IPS-18c (cell line): ENCODE measurements at regions not wholly inside any gene's neighbourhood (a gene's known extent, or its start where the extent isn't known, plus 50 kb on each side); places are given as distances from the start of the nearest gene placed in this dataset.

Source experiments
- H3K4me3 ChIP-seq: 2 replicates; pipeline ENCODE4 v1.7.0; 2013; ENCODE audit warnings: low read depth, mild to moderate bottlenecking, low read length, moderate library complexity; ENCODE audit not compliant: insufficient read depth
- H3K9me3 ChIP-seq: one replicate; pipeline ENCODE4 v1.6.1; 2013; ENCODE audit warnings: mild to moderate bottlenecking, low read length, moderate library complexity; ENCODE audit not compliant: control insufficient read depth, insufficient read depth

DNA sequence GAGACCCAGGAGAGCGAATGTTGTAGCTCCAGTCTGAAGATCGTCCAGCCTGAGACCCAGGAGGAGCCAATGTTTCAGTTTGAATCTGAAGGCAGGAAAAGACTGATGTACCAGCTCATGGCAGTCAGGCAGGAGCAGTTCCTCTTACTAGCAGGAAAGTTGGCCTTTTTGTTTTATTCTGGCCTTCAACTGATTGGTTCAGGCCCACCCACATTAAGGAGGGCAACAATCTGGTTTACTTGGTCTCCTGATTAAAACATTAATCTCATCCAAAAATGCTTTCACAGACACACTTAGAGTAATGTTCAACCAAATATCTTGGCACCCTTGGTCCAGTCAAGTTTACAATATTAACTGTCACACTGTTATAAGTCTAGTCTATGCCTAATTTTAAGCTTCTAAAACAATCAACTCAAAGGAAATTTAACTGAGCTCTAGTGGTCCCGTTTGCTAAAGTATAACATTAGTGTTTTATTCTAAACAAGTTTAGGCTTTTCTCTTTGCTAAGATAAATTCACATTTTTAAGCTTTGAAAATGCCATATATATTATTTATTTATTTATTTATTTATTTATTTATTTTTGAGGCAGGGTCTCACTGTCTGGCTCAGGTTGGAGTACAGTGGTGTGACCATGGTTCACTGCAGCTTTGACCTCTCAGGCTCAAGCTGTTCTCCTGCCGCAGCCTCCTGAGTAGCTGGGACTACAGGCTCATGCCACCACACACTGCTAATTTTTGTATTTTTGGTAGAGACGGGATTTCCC is 275.5 kb upstream of the SLC35B3 start:
- no peak overlapping the region for H3K4me3 ChIP-seq
- H3K9me3 ChIP-seq: peaks cover 2% of the 10 kb centered on the region

DNA sequence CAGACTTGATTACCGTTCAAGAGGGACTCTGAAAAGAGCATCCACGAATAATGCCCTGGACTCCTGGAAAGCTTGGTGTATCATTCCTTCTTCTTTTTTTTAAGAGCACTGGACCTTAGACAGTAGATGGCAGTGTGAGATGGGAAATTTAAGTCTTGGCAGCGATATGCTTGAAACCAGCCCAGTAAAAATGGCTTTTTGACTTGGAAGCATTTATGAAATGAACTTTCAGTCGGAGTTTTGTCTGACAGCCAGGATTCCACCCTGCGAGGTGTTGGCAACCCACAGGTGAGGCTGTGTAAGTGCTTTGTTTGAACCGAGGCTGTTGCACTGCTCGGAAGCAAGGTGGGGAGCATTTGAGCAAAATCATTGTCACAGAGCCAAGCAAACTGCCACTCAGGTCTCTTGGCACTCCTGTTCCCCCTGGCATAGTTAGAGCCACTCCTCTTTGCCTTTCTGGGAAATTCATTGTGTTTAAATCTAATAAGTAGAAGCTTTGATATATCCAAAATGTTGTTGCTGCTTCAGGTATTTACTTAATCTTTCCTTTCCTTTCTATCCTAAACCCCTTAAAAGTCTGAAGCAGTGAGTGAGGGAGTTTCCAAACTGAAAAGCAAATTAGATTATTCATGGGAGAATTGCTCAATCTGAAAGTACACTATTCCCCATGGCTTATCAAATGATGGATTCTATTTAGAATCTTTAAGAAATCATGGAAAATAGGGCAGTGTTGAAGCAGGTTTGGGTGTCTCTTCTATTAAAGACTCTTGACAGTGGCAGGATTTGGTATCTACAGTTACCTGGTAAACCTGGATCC is 272.8 kb upstream of the SLC35B3 start:
- H3K4me3 ChIP-seq: no peak overlapping the region
- peaks cover 2% of the 10 kb centered on the region for H3K9me3 ChIP-seq

DNA sequence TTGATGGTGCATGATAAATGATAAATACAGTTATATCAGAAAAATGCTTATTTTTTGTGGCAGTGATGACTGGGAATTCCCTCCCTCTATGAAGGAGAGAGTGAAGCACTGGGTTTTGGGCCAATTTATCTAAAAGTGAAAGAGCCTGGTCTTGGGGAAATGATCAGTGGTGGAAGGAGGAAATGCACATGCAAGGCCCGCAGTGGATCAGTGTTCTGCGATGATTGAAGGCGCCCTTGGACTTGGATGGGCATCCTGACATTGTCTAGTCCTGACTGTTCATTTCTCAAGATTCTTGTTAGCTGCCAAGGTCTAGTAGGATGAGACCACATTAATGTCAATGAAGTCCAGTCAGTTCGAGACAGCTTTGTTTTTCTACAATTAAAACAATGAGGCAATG is 272.0 kb upstream of the SLC35B3 start:
- Histone ChIP-seq H3K4me3 (no peak overlapping the region), H3K9me3 (peaks cover 2% of the 10 kb centered on the region)

DNA sequence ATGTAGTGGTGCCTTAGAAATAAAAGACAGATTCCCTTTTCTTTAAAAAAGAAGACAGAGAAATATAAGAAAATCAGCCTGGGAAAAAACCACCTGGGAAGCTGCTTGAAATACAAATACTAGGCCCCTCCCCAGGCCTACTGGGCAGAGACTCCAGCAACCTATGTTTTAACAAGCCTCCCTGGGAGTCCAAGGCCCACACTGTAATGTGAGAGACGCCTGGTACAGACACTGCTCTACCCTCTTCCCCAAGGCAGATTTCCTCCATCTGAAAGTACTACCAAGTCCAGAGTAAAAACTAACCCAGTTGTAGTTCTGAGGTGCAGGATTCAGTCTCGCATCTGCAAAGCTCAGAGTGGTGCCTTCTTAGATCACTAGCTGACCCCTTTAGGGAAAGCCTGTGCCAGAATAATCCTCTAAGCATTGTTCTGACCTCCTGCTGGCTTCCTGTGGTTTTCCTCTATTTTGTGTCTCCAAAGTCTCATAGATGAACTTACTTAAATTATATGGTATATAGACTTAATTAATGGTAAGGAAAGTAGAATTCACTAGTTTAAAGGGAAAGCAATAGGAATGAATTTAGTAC is 270.2 kb upstream of the SLC35B3 start:
- no peak overlapping the region for H3K4me3 ChIP-seq
- H3K9me3 ChIP-seq: peaks cover 3% of the 10 kb centered on the region

DNA sequence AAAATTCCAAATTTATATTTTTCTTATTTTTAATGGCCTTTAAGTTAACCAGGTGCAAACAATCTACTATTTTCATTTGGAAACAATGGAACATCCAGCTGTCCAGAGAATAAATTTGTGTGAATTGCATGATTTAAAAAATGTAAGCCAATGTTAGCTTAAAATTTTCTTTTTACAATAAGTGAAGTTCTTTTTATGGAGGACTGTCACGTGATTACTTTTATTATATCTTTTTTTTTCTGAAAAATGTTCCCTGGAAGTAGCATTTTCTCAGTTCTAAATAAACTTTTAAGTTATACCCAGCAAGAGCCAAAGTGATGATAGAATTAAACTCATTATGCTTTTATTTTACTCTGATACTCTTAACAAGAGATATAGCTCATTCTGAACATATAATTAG is 267.7 kb upstream of the SLC35B3 start:
- Histone ChIP-seq H3K4me3 (no peak overlapping the region), H3K9me3 (peaks cover 2% of the 10 kb centered on the region)

DNA sequence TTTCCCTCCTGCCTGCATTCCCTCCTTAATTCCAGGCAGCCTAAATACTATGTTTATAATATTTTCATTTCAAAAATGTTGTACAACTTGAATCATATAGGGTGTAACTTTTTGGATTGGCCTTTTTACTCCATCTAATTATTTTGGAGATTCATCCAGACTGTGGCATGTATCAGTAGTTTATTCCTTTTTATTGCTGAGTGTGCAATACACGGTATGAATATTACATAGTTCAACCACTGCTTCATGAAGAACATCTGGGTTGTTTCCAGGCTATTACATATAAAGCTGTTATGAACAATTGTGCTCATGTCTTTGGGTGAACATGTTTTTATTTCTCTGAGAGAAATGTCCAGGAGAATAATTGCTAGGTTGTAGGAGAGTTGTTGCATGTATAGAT is 253.5 kb upstream of the SLC35B3 start:
- H3K9me3 ChIP-seq: peaks cover 3% of the 10 kb centered on the region
- H3K4me3 ChIP-seq: no peak overlapping the region

DNA sequence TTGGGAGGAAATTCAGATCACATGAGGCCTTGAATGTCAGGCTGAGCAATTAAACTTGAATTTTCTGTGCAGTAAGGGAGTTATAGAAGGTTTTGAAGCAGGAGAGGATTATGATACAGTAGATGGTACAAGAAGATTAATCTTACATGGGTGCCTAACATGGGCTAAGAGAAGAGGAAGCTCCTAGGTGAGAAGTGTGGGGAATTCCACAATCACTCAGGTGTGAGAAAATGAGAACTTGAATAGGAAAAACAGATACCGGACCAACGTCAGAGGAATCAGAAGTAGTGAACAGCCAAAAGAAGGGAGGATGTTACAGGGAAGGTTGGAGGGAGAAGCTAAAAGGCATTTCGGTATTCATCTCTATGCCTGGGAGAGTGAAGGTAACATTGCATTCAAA is 250.7 kb upstream of the SLC35B3 start:
- no peaks in the 10 kb centered on the region for H3K9me3 ChIP-seq
- no peak overlapping the region for H3K4me3 ChIP-seq

DNA sequence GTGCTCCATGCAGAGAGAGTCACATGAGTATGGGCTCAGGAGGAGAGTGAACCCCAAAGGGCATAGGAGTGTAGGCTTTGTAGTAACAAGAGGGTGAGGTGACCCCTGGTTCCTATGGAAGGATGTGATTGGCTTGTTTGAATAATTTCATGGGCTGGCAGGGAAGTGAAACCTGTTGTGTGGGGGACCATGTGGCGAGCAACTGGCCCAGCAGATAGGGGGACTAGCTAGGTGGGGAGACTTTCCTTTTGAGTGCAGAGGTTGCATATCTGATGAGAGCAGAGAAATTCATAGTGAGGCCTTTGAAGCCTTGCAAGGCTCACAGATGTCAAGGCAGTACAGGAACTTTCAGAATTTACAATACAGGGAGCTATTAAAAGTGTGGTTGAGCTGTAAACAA is 247.9 kb upstream of the SLC35B3 start:
- Histone ChIP-seq H3K9me3 (no peaks in the 10 kb centered on the region), H3K4me3 (no peak overlapping the region)

DNA sequence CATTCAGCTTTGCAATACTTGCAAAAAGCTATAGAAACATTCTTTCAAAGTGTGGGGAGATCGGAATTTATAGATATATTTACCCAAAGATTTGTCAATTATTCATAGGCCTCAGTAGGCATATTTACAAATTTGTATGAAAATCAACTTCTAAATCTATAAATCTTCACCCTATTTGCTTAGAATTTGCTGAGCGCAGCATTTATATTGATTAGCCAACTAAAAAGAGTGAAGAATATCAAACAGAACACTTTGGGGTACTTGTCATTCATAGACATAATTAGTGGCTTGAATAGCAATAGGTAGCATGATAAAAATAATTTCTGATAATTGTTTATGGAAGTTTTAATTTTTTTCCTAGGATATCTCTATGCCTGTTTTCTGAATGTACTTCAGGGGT is 244.5 kb upstream of the SLC35B3 start:
- peaks cover 2% of the 10 kb centered on the region for H3K9me3 ChIP-seq
- H3K4me3 ChIP-seq: no peak overlapping the region

DNA sequence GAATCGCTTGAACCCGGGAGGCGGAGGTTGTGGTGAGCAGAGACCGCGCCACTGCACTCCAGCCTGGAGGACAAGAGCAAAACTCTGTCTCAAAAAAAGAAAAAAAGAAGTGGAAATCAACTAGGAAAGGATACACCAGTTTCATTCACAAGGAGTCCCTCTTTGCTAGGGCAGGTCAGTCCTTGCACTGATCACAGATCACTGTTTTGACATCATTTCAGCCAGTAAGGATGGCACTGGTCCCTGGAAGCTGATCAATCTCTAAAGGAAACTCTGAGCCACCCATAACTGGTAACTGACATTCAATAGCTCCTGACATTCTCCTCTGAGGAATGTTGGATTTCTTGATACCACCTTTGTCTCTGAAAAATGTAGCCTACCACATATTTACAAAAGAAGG is 243.1 kb upstream of the SLC35B3 start:
- Histone ChIP-seq H3K4me3 (no peak overlapping the region), H3K9me3 (peaks cover 2% of the 10 kb centered on the region)

DNA sequence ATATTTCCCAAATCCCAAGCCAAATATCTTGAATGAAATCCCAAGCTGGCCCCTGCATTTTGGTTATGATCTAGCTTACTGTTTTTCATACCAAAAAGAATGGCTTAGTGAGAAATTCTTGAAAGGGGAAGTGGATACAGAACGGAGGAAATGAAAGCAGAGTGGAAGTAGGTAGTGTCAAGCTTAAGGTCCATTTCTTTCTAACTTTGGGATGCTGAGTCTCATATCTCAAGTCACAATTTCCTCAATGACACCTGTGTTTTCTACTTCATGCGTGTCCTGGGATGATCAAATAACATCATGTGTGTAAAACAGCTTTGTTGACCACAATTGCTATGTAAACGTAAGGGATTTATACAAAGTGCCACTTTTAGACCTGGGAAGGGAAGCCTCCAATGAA is 238.8 kb upstream of the SLC35B3 start:
- Histone ChIP-seq H3K4me3 (no peak overlapping the region), H3K9me3 (peaks cover 2% of the 10 kb centered on the region)

DNA sequence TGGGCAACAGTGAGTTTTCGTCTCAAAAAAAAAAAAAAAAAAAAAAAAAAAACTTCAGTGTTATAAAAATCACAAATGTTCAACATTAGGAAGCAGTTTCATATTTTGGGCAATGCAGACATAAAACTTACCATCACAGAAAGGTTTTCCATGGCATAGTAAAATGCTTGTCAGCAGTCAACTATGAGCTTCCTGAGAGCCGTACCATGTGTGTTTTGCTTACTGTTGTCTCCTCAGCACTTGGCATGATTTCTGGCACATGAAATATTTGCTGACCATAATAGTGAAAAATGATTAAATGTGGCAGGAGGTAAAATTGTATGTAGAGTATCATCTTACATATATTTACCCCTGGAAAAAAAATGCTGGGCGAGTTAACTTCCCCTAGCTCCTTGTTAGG is 237.5 kb upstream of the SLC35B3 start:
- Histone ChIP-seq H3K9me3 (peaks cover 2% of the 10 kb centered on the region), H3K4me3 (no peak overlapping the region)

DNA sequence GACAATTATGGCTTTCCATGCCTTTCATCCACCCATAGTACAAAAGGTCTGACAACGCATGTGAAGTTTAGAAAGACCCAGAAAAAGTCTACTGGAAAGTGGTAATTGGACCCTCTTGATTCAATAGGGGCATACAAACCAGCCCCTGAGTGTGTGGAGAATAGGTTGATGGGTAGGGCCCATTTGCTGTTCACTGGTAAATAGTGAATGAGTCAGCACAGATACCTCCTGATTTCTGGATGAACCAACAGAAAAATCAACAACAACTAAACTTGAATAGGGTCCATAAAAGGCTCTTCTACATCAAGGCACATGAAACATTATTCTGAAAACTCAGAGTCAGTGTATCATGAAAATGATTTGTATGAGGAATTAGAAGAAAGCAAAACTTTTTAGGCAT is 235.4 kb upstream of the SLC35B3 start:
- Histone ChIP-seq H3K9me3 (no peaks in the 10 kb centered on the region), H3K4me3 (no peak overlapping the region)

DNA sequence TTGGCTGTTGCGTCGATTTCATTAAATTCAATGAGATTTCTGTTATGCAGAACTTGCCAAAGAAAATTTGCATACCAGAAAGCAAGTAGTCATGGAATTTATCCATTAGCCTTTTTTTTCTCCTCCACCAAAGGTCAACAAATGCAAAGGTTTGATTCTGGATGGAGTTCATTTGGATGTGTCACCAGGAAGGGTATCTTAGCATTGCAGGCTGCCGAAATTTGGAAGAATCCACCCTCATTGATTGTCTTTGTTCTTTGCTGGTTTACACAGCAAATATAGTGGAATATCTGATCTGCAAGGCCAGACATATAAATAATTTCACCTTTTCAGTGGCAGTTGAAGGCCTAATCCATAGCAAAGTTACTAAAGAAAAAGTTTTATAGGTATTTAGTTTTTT is 229.4 kb upstream of the SLC35B3 start:
- Histone ChIP-seq H3K4me3 (no peak overlapping the region), H3K9me3 (no peaks in the 10 kb centered on the region)

DNA sequence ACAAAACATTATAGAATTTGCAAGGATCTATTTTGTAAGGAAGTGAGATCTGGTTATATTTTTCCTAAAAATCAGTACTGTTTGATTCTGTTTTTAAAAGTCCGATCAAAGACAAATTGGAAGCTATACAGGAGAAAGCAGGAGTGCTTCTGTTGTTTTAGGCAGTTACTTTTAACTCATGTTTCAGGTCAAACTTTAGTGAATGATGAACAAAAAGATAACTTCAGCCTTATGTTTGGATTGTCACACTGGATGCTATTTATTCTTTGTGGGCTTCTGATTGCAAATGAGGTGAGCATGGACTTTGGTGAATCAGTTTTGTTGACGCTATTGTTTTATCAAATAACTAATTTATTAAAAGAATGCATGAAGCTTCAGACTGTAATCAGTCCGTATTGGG is 228.7 kb upstream of the SLC35B3 start:
- no peak overlapping the region for H3K4me3 ChIP-seq
- no peaks in the 10 kb centered on the region for H3K9me3 ChIP-seq

DNA sequence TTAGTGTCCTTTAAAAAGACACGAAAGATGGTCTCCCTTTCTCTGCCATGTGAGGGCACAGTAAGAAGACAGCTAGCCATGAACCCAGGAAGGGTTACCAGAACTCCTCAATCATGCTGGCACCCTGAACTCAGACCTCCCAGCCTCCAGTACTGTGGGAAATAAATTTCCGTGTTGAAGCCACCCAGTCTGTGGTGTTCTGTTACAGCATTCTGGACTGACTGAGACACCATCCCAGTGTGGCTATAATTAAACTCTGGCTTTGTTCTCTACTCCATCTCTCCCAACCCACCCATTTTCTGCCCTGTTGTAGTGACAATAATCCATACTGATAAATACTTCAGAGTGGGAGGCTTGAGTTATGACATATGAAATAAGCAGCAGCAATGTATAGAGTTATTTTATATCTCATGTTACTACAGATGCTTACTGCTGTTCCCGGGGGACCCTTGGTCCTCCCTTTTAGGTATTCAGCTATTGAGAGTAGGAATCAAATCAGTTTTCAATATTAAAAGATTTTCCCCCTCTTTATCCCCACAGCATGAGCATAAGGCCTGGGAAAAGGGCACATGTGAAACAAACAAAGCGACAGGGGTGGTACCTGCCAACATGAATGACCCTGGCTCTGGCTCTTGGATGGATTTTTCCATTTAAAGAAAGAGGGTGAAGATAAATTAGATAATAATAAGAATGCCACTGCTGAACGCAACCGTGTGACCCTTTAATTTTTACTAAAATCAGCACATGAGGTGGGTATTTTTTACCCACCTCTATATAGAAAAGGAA is 224.3 kb upstream of the SLC35B3 start:
- no peak overlapping the region for H3K4me3 ChIP-seq

DNA sequence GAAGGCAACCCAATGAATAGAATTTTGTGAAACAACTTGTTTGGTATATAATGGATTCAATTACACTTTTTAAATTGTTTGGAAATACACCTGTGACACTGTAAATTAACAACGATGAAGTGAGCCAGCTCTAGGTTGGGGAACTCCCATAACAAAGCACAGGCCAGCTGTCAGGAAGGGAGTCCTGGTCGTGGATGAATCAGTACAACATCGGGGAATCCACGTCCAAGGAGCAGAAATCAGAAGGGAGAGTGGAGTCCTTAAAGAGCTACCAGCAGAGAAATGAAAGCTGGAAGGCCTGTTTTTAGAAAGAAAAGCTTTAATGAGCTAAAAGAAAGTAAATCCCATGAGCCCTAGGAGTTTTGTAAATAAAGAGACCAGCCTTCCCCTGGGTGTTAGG is 223.1 kb upstream of the SLC35B3 start:
- H3K9me3 ChIP-seq: no peaks in the 10 kb centered on the region
- H3K4me3 ChIP-seq: no peak overlapping the region

More for the DNA sequence above, 224.3 kb upstream of the SLC35B3 start:
- no peaks in the 10 kb centered on the region for H3K9me3 ChIP-seq
